Osteocyte (in vitro differentiated cells): ENCODE measurements at regions not wholly inside any gene's neighbourhood (a gene's known extent, or its start where the extent isn't known, plus 50 kb on each side); places are given as distances from the start of the nearest gene placed in this dataset.

ENCODE experiments used
- DNase-seq: peaks from one replicate; pipeline ENCODE4 v3.0.0; 2021; ENCODE audit warnings: mixed read lengths; ENCODE audit not compliant: unreplicated experiment; ENCODE audit errors: extremely low spot score
- H3K27ac Mint-ChIP-seq: one replicate; pipeline ENCODE4 v1.8.0; 2021; ENCODE audit warnings: mild to moderate bottlenecking, mixed read lengths; ENCODE audit not compliant: unreplicated experiment
- H3K27me3 Mint-ChIP-seq: one replicate; pipeline ENCODE4 v1.8.0; 2021; ENCODE audit warnings: mixed read lengths; ENCODE audit not compliant: unreplicated experiment
- H3K36me3 Mint-ChIP-seq: one replicate; pipeline ENCODE4 v1.8.0; 2021; ENCODE audit warnings: mixed read lengths; ENCODE audit not compliant: unreplicated experiment
- H3K4me1 Mint-ChIP-seq: one replicate; pipeline ENCODE4 v1.8.0; 2021; ENCODE audit warnings: mixed read lengths; ENCODE audit not compliant: unreplicated experiment
- H3K4me3 Mint-ChIP-seq: one replicate; pipeline ENCODE4 v1.8.0; 2021; ENCODE audit warnings: mild to moderate bottlenecking, moderate library complexity, mixed read lengths; ENCODE audit not compliant: unreplicated experiment
- H3K9me3 Mint-ChIP-seq: one replicate; pipeline ENCODE4 v1.8.0; 2021; ENCODE audit warnings: mixed read lengths; ENCODE audit not compliant: unreplicated experiment
- TF ChIP-seq, protein P1 (sequence below): fragments of 200-600 bp; sonication (generic); IDR thresholded peaks from 2 replicates; pipeline ENCODE4 v1.5.0; 2021; ENCODE audit warnings: antibody characterized with exemption, mild to moderate bottlenecking, moderate library complexity

DNA sequence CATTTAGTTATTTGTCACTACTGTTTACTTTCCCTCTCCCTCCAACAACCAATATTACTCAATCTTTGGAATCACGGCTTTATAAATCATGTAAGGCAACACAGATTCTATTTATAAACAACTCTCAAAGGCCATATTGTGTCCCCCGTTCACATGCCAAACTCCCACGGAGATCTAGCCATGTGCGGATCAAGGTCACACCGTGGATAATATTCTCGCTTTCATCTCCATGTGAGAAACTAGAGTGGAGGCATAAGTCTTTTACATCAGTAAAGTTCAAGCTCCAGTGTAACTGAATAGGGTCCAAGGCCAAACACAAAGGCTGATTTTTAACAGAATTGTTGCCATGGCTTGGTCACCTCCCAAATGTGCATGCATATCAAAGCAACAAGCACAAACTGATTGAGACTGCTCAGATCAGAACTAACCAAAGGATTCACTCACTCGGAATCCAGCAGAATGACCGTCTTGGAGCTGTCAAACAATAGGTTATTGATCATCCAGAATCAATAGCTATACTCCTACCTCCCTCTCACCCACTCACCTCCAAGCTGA is 569.5 kb upstream of the LRRN3 start:
- peaks cover 17% of the 10 kb centered on the region for H3K4me1 Mint-ChIP-seq
- no peak overlapping the region for H3K4me3 Mint-ChIP-seq
- TF ChIP-seq, protein P1, sequence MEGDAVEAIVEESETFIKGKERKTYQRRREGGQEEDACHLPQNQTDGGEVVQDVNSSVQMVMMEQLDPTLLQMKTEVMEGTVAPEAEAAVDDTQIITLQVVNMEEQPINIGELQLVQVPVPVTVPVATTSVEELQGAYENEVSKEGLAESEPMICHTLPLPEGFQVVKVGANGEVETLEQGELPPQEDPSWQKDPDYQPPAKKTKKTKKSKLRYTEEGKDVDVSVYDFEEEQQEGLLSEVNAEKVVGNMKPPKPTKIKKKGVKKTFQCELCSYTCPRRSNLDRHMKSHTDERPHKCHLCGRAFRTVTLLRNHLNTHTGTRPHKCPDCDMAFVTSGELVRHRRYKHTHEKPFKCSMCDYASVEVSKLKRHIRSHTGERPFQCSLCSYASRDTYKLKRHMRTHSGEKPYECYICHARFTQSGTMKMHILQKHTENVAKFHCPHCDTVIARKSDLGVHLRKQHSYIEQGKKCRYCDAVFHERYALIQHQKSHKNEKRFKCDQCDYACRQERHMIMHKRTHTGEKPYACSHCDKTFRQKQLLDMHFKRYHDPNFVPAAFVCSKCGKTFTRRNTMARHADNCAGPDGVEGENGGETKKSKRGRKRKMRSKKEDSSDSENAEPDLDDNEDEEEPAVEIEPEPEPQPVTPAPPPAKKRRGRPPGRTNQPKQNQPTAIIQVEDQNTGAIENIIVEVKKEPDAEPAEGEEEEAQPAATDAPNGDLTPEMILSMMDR, result no peak
- no peak overlapping the region for H3K27ac Mint-ChIP-seq
- H3K36me3 Mint-ChIP-seq, result no peaks in the 10 kb centered on the region
- DNase-seq, result no peak
- H3K27me3 Mint-ChIP-seq, result peaks cover 4% of the 10 kb centered on the region
- peaks cover 13% of the 10 kb centered on the region for H3K9me3 Mint-ChIP-seq

DNA sequence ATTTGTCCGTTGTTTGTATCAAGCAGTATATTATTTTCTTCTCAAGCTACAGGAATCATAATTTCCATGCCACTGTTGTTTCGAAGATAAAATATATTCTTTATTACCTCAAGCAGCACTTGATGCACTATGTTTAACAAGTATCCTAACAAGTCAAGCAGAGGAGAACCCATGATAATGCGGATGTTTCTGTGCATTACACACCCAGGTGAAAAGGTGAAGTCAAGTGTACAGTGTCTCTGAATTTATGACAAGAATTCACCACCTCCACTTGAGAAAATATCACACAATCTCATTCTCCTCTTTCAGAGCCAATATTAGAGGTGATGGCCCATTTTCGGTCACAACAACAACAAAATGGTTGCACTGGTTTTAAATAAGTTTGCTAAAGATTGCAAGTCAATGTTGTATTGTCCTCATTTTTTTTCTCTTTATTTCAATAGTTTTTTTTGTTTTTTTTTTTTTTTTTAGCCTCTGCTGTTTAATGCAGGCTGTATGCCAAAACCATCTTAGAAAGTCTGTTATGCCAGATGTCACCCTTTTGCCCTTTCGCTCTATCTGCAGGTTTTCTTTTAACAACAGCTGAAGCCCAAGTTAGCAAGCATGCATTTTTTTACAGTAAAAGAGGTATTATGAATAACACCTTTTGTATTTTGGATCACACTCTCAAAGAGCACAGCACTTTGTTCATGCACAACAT is 568.7 kb upstream of the LRRN3 start:
- Mint-ChIP-seq H3K4me3 (no peak overlapping the region), H3K9me3 (peaks cover 13% of the 10 kb centered on the region), H3K36me3 (no peaks in the 10 kb centered on the region), H3K4me1 (peaks cover 17% of the 10 kb centered on the region), H3K27ac (no peak overlapping the region), H3K27me3 (no peaks in the 10 kb centered on the region)
- no peak for DNase-seq
- TF ChIP-seq, protein P1, result no peak

DNA sequence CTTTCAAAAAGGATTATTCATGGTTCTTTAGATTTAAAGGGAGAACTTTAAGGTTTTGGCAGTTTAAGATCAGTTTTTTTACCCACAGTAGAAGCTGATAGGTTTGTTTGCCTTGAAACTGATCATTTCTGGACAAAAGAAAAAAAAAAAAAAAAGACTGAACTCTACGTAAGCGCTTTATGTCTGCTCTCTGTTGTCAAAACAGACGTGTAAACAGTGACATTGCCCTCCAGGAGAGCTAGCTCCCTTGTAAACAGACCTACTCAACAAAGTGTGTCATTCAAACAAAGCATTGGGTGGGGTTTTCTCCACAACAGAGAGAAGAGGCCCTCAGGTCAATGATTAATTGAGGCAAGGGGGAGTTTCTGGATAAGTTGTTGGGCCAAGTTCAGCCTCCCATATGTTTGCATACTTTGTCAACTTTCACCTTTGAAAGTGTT is 568.1 kb upstream of the LRRN3 start:
- Mint-ChIP-seq H3K9me3 (peaks cover 13% of the 10 kb centered on the region), H3K36me3 (no peaks in the 10 kb centered on the region), H3K4me3 (no peak overlapping the region), H3K4me1 (peaks cover 17% of the 10 kb centered on the region), H3K27me3 (no peaks in the 10 kb centered on the region), H3K27ac (no peak overlapping the region)
- TF ChIP-seq, protein P1, result no peak
- no peak for DNase-seq

DNA sequence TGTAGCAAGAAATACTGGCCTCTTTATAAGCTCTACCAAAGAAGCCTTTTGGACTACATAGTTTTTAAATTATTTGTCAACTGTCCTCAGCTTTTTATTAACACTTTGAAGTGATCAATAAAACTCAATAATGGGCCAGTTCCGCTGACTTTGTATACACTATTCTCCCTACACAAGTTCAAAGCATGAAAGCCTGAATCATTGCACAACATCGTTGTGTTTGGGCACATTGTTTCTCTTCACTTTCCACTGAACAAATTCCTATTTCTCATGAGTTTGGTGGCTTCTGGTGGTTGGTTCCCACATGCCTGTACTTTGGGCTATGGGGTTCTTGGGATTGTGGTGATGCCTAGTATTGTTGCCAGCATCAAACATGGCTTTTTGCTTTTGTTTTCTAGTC is 561.8 kb upstream of the LRRN3 start:
- H3K4me1 Mint-ChIP-seq, result peaks cover 6% of the 10 kb centered on the region
- TF ChIP-seq, protein P1, result no peak
- no peaks in the 10 kb centered on the region for H3K36me3 Mint-ChIP-seq
- peaks cover 15% of the 10 kb centered on the region for H3K9me3 Mint-ChIP-seq
- no peaks in the 10 kb centered on the region for H3K27me3 Mint-ChIP-seq
- no peak overlapping the region for H3K27ac Mint-ChIP-seq
- DNase-seq, result no peak
- no peak overlapping the region for H3K4me3 Mint-ChIP-seq

DNA sequence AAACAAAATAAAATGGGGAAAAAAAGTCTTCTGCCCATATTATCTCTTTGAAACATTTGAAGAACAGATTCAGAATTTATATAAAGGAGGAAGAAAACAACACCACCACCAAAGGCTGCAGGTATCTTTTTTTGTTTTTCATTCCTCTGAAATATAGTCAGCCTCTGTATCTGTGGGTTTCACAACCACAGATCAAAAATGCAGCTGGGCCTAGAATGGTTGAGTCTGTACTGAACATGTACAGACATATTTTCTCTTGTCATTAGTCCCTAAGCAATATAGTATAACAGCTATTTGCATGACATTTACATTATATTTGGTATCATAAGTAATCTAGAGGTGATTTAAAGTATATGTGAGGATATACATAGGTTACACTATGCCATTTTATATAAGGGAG is 559.7 kb upstream of the LRRN3 start:
- no peak overlapping the region for H3K27ac Mint-ChIP-seq
- no peak for DNase-seq
- peaks cover 15% of the 10 kb centered on the region for H3K9me3 Mint-ChIP-seq
- H3K36me3 Mint-ChIP-seq, result no peaks in the 10 kb centered on the region
- peaks cover 16% of the 10 kb centered on the region for H3K4me1 Mint-ChIP-seq
- TF ChIP-seq, protein P1, result no peak
- H3K4me3 Mint-ChIP-seq, result no peak overlapping the region
- H3K27me3 Mint-ChIP-seq, result no peaks in the 10 kb centered on the region
